Activated CD4-positive, alpha-beta T cell treated with anti-CD3 and anti-CD28 coated beads, Interleukin-2, amount 10 ng/mL, durations not matched to agents 7 days and 5 days (primary cell): ENCODE measurements at regions not wholly inside any gene's neighbourhood (a gene's known extent, or its start where the extent isn't known, plus 50 kb on each side); places are given as distances from the start of the nearest gene placed in this dataset.
A peak's percentile ranks its signal among the peaks of the same experiment; 100 is the strongest.

ENCODE experiments used
- CTCF ChIA-PET: fragments of 350-600 bp; sonication (Branson Sonifier 250); formaldehyde crosslinking; loops from one replicate; lab custom pipeline; 2021; ENCODE audit warnings: antibody characterized with exemption; lab: Charles Lee
- POLR2A ChIA-PET: fragments of 350-600 bp; sonication (Branson Sonifier 250); formaldehyde crosslinking; loops from one replicate; lab custom pipeline; 2021; ENCODE audit warnings: antibody characterized with exemption; lab: Charles Lee
- DNase-seq: peaks from one replicate; pipeline ENCODE4 v3.0.0-alpha.2; 2020
- H3K27ac Mint-ChIP-seq: one replicate; pipeline ENCODE4 v1.8.0; 2021; ENCODE audit warnings: mild to moderate bottlenecking, moderate library complexity, mixed read lengths
- H3K27me3 Mint-ChIP-seq: one replicate; pipeline ENCODE4 v1.8.0; 2021; ENCODE audit warnings: mixed read lengths
- H3K36me3 Mint-ChIP-seq: one replicate; pipeline ENCODE4 v1.8.0; 2021; ENCODE audit warnings: low read depth, mixed read lengths
- H3K4me1 Mint-ChIP-seq: one replicate; pipeline ENCODE4 v1.8.0; 2021; ENCODE audit warnings: mixed read lengths
- H3K4me3 Mint-ChIP-seq: one replicate; pipeline ENCODE4 v1.8.0; 2021; ENCODE audit warnings: mild to moderate bottlenecking, moderate library complexity, mixed read lengths
- H3K9me3 Mint-ChIP-seq: one replicate; pipeline ENCODE4 v1.8.0; 2021; ENCODE audit warnings: mixed read lengths

- no peaks in the 10 kb centered on the region for H3K27me3 Mint-ChIP-seq
- H3K9me3 Mint-ChIP-seq: peaks cover 23% of the 10 kb centered on the region
- ChIA-PET POLR2A (no interaction called here), CTCF (no interaction called here)
- H3K36me3 Mint-ChIP-seq: no peaks in the 10 kb centered on the region
- H3K27ac Mint-ChIP-seq: no peak overlapping the region
- no peaks in the 10 kb centered on the region for H3K4me1 Mint-ChIP-seq
- H3K4me3 Mint-ChIP-seq: no peak overlapping the region
- no peak for DNase-seq
Observed at GRCh38 chr7:3234851-3235250, 66.2 kb upstream of the SDK1 start.

GRCh38 chr7:3235322-3235721 lies 65.7 kb upstream of the SDK1 start:
- peaks cover 20% of the 10 kb centered on the region for H3K9me3 Mint-ChIP-seq
- H3K4me3 Mint-ChIP-seq: no peak overlapping the region
- DNase-seq: no peak
- H3K36me3 Mint-ChIP-seq: no peaks in the 10 kb centered on the region
- H3K27ac Mint-ChIP-seq: no peak overlapping the region
- no peaks in the 10 kb centered on the region for H3K27me3 Mint-ChIP-seq
- ChIA-PET CTCF (no interaction called here), POLR2A (no interaction called here)
- no peaks in the 10 kb centered on the region for H3K4me1 Mint-ChIP-seq

GRCh38 chr7:3236268-3236667 lies 64.8 kb upstream of the SDK1 start:
- CTCF ChIA-PET: no interaction called here
- POLR2A ChIA-PET: no interaction called here

GRCh38 chr7:3238525-3239210 lies 62.4 kb upstream of the SDK1 start:
- Mint-ChIP-seq H3K27ac (no peak overlapping the region), H3K4me3 (no peak overlapping the region), H3K9me3 (peaks cover 20% of the 10 kb centered on the region), H3K27me3 (no peaks in the 10 kb centered on the region), H3K36me3 (no peaks in the 10 kb centered on the region), H3K4me1 (no peaks in the 10 kb centered on the region)
- DNase-seq: no peak
- ChIA-PET CTCF (no interaction called here), POLR2A (no interaction called here)

More at GRCh38 chr7:3236268-3236667, 64.8 kb upstream of the SDK1 start:
- Mint-ChIP-seq H3K9me3 (peaks cover 20% of the 10 kb centered on the region), H3K36me3 (no peaks in the 10 kb centered on the region), H3K4me1 (no peaks in the 10 kb centered on the region), H3K4me3 (no peak overlapping the region), H3K27ac (no peak overlapping the region), H3K27me3 (no peaks in the 10 kb centered on the region)
- no peak for DNase-seq

GRCh38 chr7:3239291-3239691 lies 61.8 kb upstream of the SDK1 start:
- ChIA-PET CTCF (no interaction called here), POLR2A (no interaction called here)
- H3K4me1 Mint-ChIP-seq: no peaks in the 10 kb centered on the region
- no peak overlapping the region for H3K27ac Mint-ChIP-seq
- H3K36me3 Mint-ChIP-seq: no peaks in the 10 kb centered on the region
- no peaks in the 10 kb centered on the region for H3K27me3 Mint-ChIP-seq
- DNase-seq: no peak
- no peak overlapping the region for H3K4me3 Mint-ChIP-seq
- peaks cover 20% of the 10 kb centered on the region for H3K9me3 Mint-ChIP-seq

- ChIA-PET CTCF (no interaction called here), POLR2A (no interaction called here)
Observed at GRCh38 chr7:3240826-3241430, 60.1 kb upstream of the SDK1 start.

GRCh38 chr7:3241686-3242258 lies 59.3 kb upstream of the SDK1 start:
- Mint-ChIP-seq H3K27ac (no peak overlapping the region), H3K4me1 (no peaks in the 10 kb centered on the region), H3K9me3 (peaks cover 8% of the 10 kb centered on the region), H3K36me3 (no peaks in the 10 kb centered on the region), H3K27me3 (no peaks in the 10 kb centered on the region), H3K4me3 (no peak overlapping the region)
- POLR2A ChIA-PET: no interaction called here
- CTCF ChIA-PET: no interaction called here
- DNase-seq: no peak

More at GRCh38 chr7:3240826-3241430, 60.1 kb upstream of the SDK1 start:
- no peaks in the 10 kb centered on the region for H3K27me3 Mint-ChIP-seq
- no peak overlapping the region for H3K4me3 Mint-ChIP-seq
- H3K27ac Mint-ChIP-seq: no peak overlapping the region
- H3K9me3 Mint-ChIP-seq: peaks cover 10% of the 10 kb centered on the region
- DNase-seq: no peak
- H3K36me3 Mint-ChIP-seq: no peaks in the 10 kb centered on the region
- H3K4me1 Mint-ChIP-seq: no peaks in the 10 kb centered on the region

GRCh38 chr7:3242398-3242972 lies 58.6 kb upstream of the SDK1 start:
- Mint-ChIP-seq H3K4me3 (no peak overlapping the region), H3K4me1 (no peaks in the 10 kb centered on the region), H3K36me3 (no peaks in the 10 kb centered on the region), H3K27ac (peak overlapping the region; percentile 38), H3K9me3 (peaks cover 7% of the 10 kb centered on the region), H3K27me3 (no peaks in the 10 kb centered on the region)
- no peak for DNase-seq
- ChIA-PET CTCF (no interaction called here), POLR2A (no interaction called here)

- H3K9me3 Mint-ChIP-seq: peaks cover 5% of the 10 kb centered on the region
- DNase-seq: no peak
- H3K27me3 Mint-ChIP-seq: no peaks in the 10 kb centered on the region
- no peaks in the 10 kb centered on the region for H3K4me1 Mint-ChIP-seq
- CTCF ChIA-PET: no interaction called here
- POLR2A ChIA-PET: no interaction called here
- H3K36me3 Mint-ChIP-seq: no peaks in the 10 kb centered on the region
- no peak overlapping the region for H3K4me3 Mint-ChIP-seq
- H3K27ac Mint-ChIP-seq: no peak overlapping the region
Observed at GRCh38 chr7:3243256-3243655, 57.8 kb upstream of the SDK1 start.

GRCh38 chr7:3243680-3244079 lies 57.4 kb upstream of the SDK1 start:
- ChIA-PET POLR2A (no interaction called here), CTCF (no interaction called here)
- Mint-ChIP-seq H3K4me1 (no peaks in the 10 kb centered on the region), H3K9me3 (peaks cover 5% of the 10 kb centered on the region), H3K4me3 (no peak overlapping the region), H3K27ac (no peak overlapping the region), H3K27me3 (no peaks in the 10 kb centered on the region), H3K36me3 (no peaks in the 10 kb centered on the region)
- DNase-seq: no peak

GRCh38 chr7:3244241-3244814 lies 56.7 kb upstream of the SDK1 start:
- ChIA-PET POLR2A (no interaction called here), CTCF (no interaction called here)
- H3K9me3 Mint-ChIP-seq: peaks cover 5% of the 10 kb centered on the region

GRCh38 chr7:3245077-3245476 lies 56.0 kb upstream of the SDK1 start:
- Mint-ChIP-seq H3K27me3 (no peaks in the 10 kb centered on the region), H3K4me3 (no peak overlapping the region), H3K9me3 (peaks cover 5% of the 10 kb centered on the region), H3K36me3 (no peaks in the 10 kb centered on the region), H3K27ac (no peak overlapping the region), H3K4me1 (no peaks in the 10 kb centered on the region)
- no peak for DNase-seq
- ChIA-PET POLR2A (no interaction called here), CTCF (no interaction called here)

More at GRCh38 chr7:3244241-3244814, 56.7 kb upstream of the SDK1 start:
- no peak for DNase-seq
- no peaks in the 10 kb centered on the region for H3K27me3 Mint-ChIP-seq
- no peak overlapping the region for H3K27ac Mint-ChIP-seq
- H3K4me1 Mint-ChIP-seq: no peaks in the 10 kb centered on the region
- no peak overlapping the region for H3K4me3 Mint-ChIP-seq
- no peaks in the 10 kb centered on the region for H3K36me3 Mint-ChIP-seq

GRCh38 chr7:3245721-3246120 lies 55.3 kb upstream of the SDK1 start:
- no peak for DNase-seq
- no peaks in the 10 kb centered on the region for H3K27me3 Mint-ChIP-seq
- H3K9me3 Mint-ChIP-seq: peaks cover 5% of the 10 kb centered on the region
- ChIA-PET POLR2A (no interaction called here), CTCF (interaction anchor here (0.6 kb wide), 2 partner anchors 304 to 846 kb away, joined by 3 read pairs; no protein-coding TSS in a partner anchor)
- H3K4me3 Mint-ChIP-seq: no peak overlapping the region
- H3K4me1 Mint-ChIP-seq: peaks cover under 1% of the 10 kb centered on the region
- no peaks in the 10 kb centered on the region for H3K36me3 Mint-ChIP-seq
- H3K27ac Mint-ChIP-seq: no peak overlapping the region
